Astrocyte (in vitro differentiated cells and primary cell): ENCODE measurements at regions not wholly inside any gene's neighbourhood (a gene's known extent, or its start where the extent isn't known, plus 50 kb on each side); places are given as distances from the start of the nearest gene placed in this dataset.

Source experiments
- DNase-seq: peaks from one replicate; pipeline ENCODE4 v3.0.0-alpha.2; 2010; ENCODE audit warnings: low read depth
- FAIRE-seq: peaks from 2 replicates; lab custom pipeline; 2011; peaks lifted over from hg19 to GRCh38; lab: Jason Lieb, UNC
- H2AFZ ChIP-seq: 2 replicates; pipeline ENCODE4 v1.6.0; 2012; ENCODE audit warnings: low read depth, low read length, inconsistent platforms
- H3K27ac ChIP-seq: 2 replicates; pipeline ENCODE4 v1.5.1; 2011; ENCODE audit warnings: low read depth, low read length, inconsistent platforms
- H3K27me3 ChIP-seq: 2 replicates; pipeline ENCODE4 v1.6.0; 2011; ENCODE audit warnings: low read length, inconsistent platforms; ENCODE audit not compliant: insufficient read depth
- H3K36me3 ChIP-seq: 2 replicates; pipeline ENCODE4 v1.5.1; 2011; ENCODE audit warnings: low read length, inconsistent platforms; ENCODE audit not compliant: insufficient read depth
- H3K4me1 ChIP-seq: 2 replicates; pipeline ENCODE4 v1.5.1; 2011; ENCODE audit warnings: low read length, inconsistent platforms; ENCODE audit not compliant: insufficient read depth
- H3K4me2 ChIP-seq: 2 replicates; pipeline ENCODE4 v1.6.0; 2012; ENCODE audit warnings: low read length, inconsistent platforms
- H3K4me3 ChIP-seq: 2 replicates; pipeline ENCODE4 v1.5.1; 2011; ENCODE audit warnings: low read depth, mild to moderate bottlenecking, low read length, inconsistent platforms; ENCODE audit not compliant: insufficient read depth
- H3K79me2 ChIP-seq: 2 replicates; pipeline ENCODE4 v1.6.0; 2012; ENCODE audit warnings: mild to moderate bottlenecking, low read length, inconsistent platforms; ENCODE audit not compliant: insufficient read depth
- H3K9ac ChIP-seq: 2 replicates; pipeline ENCODE4 v1.6.0; 2012; ENCODE audit warnings: mild to moderate bottlenecking, low read length, inconsistent platforms
- H3K9me3 ChIP-seq: 2 replicates; pipeline ENCODE4 v1.5.1; 2012; ENCODE audit warnings: low read depth, mild to moderate bottlenecking, low read length, inconsistent platforms; ENCODE audit not compliant: insufficient read depth
- H4K20me1 ChIP-seq: 2 replicates; pipeline ENCODE4 v1.6.0; 2012; ENCODE audit warnings: low read length, inconsistent platforms; ENCODE audit not compliant: insufficient read depth
- H3K27ac Mint-ChIP-seq: one replicate; pipeline ENCODE4 v1.8.0; 2021; ENCODE audit warnings: mild to moderate bottlenecking, mixed read lengths; ENCODE audit not compliant: unreplicated experiment
- H3K27me3 Mint-ChIP-seq: one replicate; pipeline ENCODE4 v1.8.0; 2021; ENCODE audit warnings: low read depth, mixed read lengths; ENCODE audit not compliant: unreplicated experiment
- H3K36me3 Mint-ChIP-seq: one replicate; pipeline ENCODE4 v1.8.0; 2021; ENCODE audit warnings: low read depth, mixed read lengths; ENCODE audit not compliant: unreplicated experiment
- H3K4me1 Mint-ChIP-seq: one replicate; pipeline ENCODE4 v1.8.0; 2021; ENCODE audit warnings: low read depth, mixed read lengths; ENCODE audit not compliant: unreplicated experiment
- H3K4me3 Mint-ChIP-seq: one replicate; pipeline ENCODE4 v1.8.0; 2021; ENCODE audit warnings: mild to moderate bottlenecking, moderate library complexity, mixed read lengths; ENCODE audit not compliant: unreplicated experiment
- H3K9me3 Mint-ChIP-seq: one replicate; pipeline ENCODE4 v1.8.0; 2021; ENCODE audit warnings: mild to moderate bottlenecking, mixed read lengths; ENCODE audit not compliant: unreplicated experiment
- EZH2 ChIP-seq: IDR thresholded peaks from 2 replicates; pipeline ENCODE4 v1.6.1; 2012; ENCODE audit warnings: mild to moderate bottlenecking, low read length, inconsistent platforms; ENCODE audit not compliant: insufficient read depth
- TF ChIP-seq, protein P1 (sequence below): IDR thresholded peaks from 2 replicates; pipeline ENCODE4 v1.5.1; 2011; ENCODE audit warnings: low read depth, mild to moderate bottlenecking, inconsistent platforms, low read length, moderate library complexity; ENCODE audit not compliant: insufficient read depth

DNA sequence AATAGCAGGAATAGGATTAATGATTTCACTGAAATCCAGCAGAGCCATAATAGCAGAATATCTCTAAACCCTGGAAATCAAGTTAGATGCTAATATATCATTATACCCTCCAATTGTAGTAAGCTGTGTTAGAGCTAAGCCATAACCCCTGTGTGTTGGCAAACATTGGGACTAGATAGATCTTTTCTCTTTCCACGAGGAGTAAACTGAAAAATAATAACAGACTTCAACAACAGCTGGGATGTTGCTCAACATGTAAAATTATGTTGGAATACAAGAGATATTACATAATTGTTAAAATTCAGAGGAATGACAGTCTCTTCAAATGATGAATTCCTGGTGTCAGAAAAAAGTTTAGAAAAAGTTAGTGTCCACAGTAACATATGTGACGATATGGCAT is 383.8 kb downstream of the SNAPC1 start:
- Histone ChIP-seq H3K4me1 (peaks cover 5% of the 10 kb centered on the region), H3K4me3 (no peak overlapping the region), H2AFZ (no peak overlapping the region), H3K4me2 (no peak overlapping the region), H3K36me3 (no peaks in the 10 kb centered on the region), H3K9me3 (no peaks in the 10 kb centered on the region), H3K9ac (no peak overlapping the region), H3K27me3 (no peaks in the 10 kb centered on the region), H3K27ac (no peak overlapping the region), H3K79me2 (no peaks in the 10 kb centered on the region), H4K20me1 (no peaks in the 10 kb centered on the region)
- H3K27ac Mint-ChIP-seq, result no peak overlapping the region
- peaks cover 12% of the 10 kb centered on the region for H3K9me3 Mint-ChIP-seq
- H3K27me3 Mint-ChIP-seq, result no peaks in the 10 kb centered on the region
- no peak overlapping the region for H3K4me3 Mint-ChIP-seq
- DNase-seq (no peak), FAIRE-seq (no peak)
- H3K4me1 Mint-ChIP-seq, result peaks cover 2% of the 10 kb centered on the region
- no peaks in the 10 kb centered on the region for H3K36me3 Mint-ChIP-seq
- TF ChIP-seq, protein P1, sequence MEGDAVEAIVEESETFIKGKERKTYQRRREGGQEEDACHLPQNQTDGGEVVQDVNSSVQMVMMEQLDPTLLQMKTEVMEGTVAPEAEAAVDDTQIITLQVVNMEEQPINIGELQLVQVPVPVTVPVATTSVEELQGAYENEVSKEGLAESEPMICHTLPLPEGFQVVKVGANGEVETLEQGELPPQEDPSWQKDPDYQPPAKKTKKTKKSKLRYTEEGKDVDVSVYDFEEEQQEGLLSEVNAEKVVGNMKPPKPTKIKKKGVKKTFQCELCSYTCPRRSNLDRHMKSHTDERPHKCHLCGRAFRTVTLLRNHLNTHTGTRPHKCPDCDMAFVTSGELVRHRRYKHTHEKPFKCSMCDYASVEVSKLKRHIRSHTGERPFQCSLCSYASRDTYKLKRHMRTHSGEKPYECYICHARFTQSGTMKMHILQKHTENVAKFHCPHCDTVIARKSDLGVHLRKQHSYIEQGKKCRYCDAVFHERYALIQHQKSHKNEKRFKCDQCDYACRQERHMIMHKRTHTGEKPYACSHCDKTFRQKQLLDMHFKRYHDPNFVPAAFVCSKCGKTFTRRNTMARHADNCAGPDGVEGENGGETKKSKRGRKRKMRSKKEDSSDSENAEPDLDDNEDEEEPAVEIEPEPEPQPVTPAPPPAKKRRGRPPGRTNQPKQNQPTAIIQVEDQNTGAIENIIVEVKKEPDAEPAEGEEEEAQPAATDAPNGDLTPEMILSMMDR, result no peak
- no peak for TF ChIP-seq EZH2

DNA sequence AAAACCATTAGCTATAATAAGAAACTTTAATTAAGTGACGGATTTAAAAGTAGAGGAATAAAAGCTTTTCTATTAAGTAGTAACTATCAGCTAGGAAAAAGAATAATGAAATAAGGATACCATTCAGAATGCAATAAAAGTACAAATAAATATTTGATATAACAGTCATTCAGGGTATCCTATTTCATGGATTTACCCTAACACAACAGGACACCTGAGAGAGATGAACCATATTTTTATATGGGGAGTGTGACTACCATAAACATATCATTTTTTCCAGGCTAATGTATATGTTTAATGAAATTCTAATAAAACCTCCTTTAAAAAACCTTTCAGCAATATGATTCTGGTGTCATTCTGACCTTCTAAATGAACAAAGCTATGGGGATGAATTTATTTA is 393.8 kb downstream of the SNAPC1 start:
- no peaks in the 10 kb centered on the region for H3K79me2 ChIP-seq
- no peak overlapping the region for H3K4me2 ChIP-seq
- H3K9ac ChIP-seq, result no peak overlapping the region
- Mint-ChIP-seq H3K4me1 (no peaks in the 10 kb centered on the region), H3K4me3 (no peak overlapping the region), H3K36me3 (no peaks in the 10 kb centered on the region), H3K27ac (no peak overlapping the region), H3K27me3 (no peaks in the 10 kb centered on the region), H3K9me3 (peaks cover 2% of the 10 kb centered on the region)
- no peak overlapping the region for H2AFZ ChIP-seq
- TF ChIP-seq, protein P1, result no peak
- no peak for TF ChIP-seq EZH2
- no peak for FAIRE-seq
- H3K4me3 ChIP-seq, result no peak overlapping the region
- no peaks in the 10 kb centered on the region for H3K36me3 ChIP-seq
- no peak for DNase-seq
- H3K27me3 ChIP-seq, result peaks cover 5% of the 10 kb centered on the region
- H3K4me1 ChIP-seq, result no peaks in the 10 kb centered on the region
- H3K9me3 ChIP-seq, result no peaks in the 10 kb centered on the region
- no peak overlapping the region for H3K27ac ChIP-seq
- H4K20me1 ChIP-seq, result no peaks in the 10 kb centered on the region

DNA sequence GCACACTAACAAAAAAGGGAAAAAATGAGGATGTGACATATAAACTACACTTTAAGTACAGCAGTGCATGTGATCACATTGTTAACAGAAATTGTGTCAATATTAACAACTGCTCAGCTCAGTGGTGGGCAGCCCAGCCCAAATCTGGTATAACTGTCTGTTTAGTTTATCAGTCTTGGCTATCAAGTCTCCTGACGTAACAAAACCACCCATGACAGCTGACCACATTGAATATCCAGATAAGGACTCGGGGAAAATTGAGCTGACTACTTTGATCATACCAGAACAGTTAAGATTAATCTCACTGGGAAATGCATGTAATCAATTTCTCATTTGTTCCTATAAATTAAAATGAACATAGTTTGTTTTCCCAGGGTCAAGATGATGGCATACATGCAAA is 396.6 kb downstream of the SNAPC1 start:
- H3K27ac ChIP-seq, result no peak overlapping the region
- Mint-ChIP-seq H3K4me1 (no peaks in the 10 kb centered on the region), H3K27ac (no peak overlapping the region), H3K9me3 (no peaks in the 10 kb centered on the region), H3K4me3 (no peak overlapping the region), H3K27me3 (no peaks in the 10 kb centered on the region), H3K36me3 (no peaks in the 10 kb centered on the region)
- no peaks in the 10 kb centered on the region for H3K79me2 ChIP-seq
- FAIRE-seq, result no peak
- DNase-seq, result no peak
- no peak overlapping the region for H2AFZ ChIP-seq
- H3K4me2 ChIP-seq, result no peak overlapping the region
- TF ChIP-seq, protein P1, result no peak
- no peak for TF ChIP-seq EZH2
- H3K27me3 ChIP-seq, result peaks cover 5% of the 10 kb centered on the region
- no peak overlapping the region for H3K9ac ChIP-seq
- H4K20me1 ChIP-seq, result no peaks in the 10 kb centered on the region
- no peaks in the 10 kb centered on the region for H3K4me1 ChIP-seq
- no peaks in the 10 kb centered on the region for H3K9me3 ChIP-seq
- H3K36me3 ChIP-seq, result no peaks in the 10 kb centered on the region
- no peak overlapping the region for H3K4me3 ChIP-seq
